NCI-H1694 treated with DMSO at 0.1 percent for 48 hours (cell line): ENCODE measurements at regions not wholly inside any gene's neighbourhood (a gene's known extent, or its start where the extent isn't known, plus 50 kb on each side); places are given as distances from the start of the nearest gene placed in this dataset.

Experiments
- DNase-seq: peaks from one replicate; lab custom pipeline; 2025; lab: John Stamatoyannopoulos, UW

DNA sequence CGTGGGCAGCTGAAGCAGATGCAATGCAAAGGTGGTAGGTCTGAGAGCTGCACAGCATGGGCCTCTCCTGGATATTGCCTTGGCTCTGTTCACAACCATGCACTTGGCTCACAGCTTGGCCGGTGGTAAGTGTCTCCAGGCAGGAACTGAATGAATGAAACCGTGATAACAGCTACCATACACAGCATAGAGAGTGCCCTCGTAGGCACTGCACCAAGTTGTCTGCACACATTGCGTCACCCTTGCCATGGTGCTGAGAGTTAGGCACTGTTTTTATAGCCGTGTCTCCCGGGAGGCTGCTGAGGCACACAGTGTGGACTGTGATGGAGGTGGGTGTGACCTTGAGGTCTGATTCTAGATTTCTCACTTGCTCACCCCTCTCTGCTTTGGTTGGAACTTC, 157.6 kb upstream of the VASH1 start:
- no peak for DNase-seq

DNA sequence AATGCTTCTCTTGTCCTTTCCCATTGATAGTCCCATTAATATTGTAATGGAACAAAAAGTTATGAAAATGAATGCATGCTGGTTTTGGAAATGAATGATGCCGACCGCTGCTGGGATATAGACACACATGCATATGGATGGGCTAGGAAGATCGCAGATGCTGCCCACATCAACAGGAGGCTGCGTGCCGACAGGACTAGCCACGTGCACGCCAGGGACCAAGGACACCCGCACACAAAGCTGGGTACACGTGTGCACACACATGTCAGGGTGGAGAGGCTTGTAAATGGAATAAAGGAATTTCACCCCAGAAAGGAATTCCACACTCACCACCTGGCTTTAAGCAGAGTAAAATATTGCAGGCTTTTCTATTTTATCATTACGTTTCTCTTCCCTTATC, 153.8 kb upstream of the VASH1 start:
- DNase-seq: no peak

DNA sequence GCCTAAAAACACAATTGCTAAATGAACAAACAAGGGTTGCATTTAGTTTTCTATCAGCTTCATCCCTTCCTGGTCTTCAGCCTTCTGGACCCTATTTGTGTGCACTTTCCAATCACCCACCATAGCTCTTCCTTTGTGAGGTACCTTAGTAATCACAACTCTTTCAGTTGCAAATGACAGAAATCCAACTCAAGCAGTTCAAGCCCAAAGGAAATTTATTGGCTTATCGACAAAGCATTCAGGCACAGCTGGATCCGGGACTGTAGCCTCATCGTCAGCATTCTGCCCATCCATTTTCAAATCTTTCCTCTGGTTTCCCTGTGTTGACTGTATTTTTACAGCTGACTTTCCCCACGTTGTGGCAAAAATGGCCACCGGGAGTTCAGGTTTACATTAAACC, 148.6 kb upstream of the VASH1 start:
- no peak for DNase-seq

GRCh38 chr14:76613616-76614015, 147.7 kb upstream of the VASH1 start:
- DNase-seq: no peak

GRCh38 chr14:76615331-76615730, 145.9 kb upstream of the VASH1 start:
- no peak for DNase-seq

GRCh38 chr14:76617440-76617839, 143.8 kb upstream of the VASH1 start:
- no peak for DNase-seq

DNA sequence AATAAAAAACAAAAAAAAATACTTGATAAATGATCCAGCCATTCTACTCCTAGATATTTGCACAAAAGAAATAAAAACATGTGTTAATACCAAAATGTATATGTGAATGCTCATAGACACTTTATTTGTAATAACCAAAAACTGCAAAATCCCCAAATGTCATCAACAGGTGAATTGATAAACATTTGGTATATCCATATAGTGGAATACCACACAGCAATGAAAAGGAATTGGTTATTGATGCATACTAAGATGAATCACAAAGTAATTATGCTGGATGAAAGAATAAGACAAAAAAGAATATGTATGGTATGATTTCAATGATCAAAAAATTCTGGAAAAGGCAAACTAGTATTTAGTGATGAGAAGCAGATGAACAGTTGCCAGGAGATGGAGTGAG, 124.7 kb upstream of the VASH1 start:
- no peak for DNase-seq

- no peak for DNase-seq
Measured at GRCh38 chr14:76638841-76639240, 122.4 kb upstream of the VASH1 start.

GRCh38 chr14:76639606-76640229, 121.5 kb upstream of the VASH1 start:
- DNase-seq: no peak

DNA sequence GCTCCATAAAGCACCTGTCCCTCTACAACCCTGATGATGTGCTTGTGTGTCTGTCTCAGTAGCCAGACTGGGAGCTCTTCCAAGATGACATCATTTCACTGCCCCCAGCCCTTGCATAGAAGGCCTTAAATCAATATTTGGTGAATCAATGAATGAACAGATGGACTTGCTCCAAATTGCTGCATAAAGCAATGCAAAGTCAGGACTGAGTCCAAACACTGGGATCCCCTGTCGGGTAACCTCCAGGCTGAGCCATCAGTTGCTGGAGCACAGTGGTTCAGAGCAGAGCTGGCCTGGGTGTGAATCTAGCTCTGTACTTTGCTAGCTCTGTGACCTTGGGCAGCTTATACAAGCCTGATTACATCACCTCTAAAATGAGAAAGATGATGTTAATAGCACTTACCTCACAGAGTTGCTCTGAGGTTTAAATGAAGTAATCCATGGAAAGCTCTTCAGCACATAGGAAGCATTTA, 120.3 kb upstream of the VASH1 start:
- DNase-seq: peak; percentile 84

- DNase-seq: no peak
Measured at GRCh38 chr14:76641541-76641940, 119.7 kb upstream of the VASH1 start.

DNA sequence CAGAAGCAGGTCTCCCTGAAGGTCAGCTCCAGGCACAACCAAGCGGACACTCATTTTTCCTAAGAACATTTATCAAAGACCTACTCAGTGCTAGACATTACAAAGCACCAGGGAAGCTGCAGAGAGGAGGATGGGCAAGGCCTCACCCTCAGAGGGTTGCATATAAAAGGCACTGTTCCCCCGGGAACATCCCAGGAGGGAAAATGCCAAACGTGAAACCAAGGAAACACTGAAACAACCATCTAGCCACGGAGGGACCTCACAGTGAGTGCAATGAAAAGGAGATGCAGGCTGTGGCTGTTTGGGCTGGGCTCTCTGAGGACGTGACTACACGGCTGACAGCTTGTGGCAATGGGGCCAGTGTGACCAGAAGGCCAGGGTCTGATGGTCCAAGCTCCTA, 117.4 kb upstream of the VASH1 start:
- no peak for DNase-seq

DNA sequence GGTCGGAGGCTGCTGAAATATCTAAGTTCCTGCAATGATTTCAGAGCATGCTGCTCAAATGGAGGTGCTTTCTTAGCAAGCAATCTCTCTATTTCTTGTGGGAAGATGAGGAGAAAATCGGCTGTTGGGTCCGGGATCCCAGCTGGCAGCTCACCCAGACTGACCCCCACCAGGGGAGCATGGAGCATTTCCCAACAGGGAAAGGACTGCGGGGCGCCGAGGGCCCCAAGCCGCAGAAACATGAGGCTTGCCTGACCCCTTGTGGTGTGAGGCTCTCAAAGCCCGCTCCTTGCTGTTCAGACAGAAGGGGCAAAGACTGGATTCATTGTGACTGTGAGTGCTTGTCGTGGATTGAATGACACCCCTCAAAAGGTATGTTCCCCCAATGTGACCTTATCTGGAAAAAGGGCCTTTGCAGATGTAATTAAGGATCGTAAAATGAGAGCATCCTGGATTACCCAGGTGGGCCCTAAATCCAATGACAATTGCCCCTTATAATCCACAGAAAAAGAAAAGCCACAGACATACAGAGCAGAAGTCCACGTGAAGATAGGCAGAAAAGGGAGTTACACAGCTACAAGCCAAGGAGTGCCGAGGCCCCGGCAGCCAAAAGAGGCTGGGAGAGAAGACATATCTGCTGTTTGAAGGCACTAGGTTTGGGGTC, 116.3 kb upstream of the VASH1 start:
- peak; percentile 88 for DNase-seq

DNA sequence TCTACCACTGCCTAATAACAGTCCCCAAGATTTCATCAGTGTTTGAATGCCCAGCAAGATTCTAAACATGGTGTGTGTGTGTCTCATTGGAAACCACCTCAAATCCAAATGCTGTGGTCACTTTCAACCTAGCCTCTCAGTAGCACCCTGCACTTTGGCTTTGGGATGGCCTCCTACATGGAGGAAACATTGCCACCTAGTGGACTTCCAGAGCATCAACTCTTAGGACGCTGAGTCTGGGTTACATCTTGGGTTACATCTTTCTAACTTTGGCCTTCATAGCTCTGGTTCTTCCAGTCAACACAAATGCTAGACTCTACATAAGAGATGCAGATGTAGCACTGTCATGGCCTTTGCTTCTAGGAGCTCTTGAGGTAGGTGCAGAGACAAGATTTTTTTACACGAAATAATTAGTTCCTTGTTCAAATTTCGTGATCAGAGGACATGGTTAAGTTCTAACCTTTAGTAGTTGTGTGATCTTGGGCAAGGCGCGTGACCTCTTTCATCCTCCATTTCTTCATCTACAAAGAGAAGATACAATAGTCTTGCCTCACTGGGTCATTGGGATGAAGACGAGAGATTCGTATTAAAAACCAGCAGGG, 113.5 kb upstream of the VASH1 start:
- DNase-seq: peak; percentile 86

DNA sequence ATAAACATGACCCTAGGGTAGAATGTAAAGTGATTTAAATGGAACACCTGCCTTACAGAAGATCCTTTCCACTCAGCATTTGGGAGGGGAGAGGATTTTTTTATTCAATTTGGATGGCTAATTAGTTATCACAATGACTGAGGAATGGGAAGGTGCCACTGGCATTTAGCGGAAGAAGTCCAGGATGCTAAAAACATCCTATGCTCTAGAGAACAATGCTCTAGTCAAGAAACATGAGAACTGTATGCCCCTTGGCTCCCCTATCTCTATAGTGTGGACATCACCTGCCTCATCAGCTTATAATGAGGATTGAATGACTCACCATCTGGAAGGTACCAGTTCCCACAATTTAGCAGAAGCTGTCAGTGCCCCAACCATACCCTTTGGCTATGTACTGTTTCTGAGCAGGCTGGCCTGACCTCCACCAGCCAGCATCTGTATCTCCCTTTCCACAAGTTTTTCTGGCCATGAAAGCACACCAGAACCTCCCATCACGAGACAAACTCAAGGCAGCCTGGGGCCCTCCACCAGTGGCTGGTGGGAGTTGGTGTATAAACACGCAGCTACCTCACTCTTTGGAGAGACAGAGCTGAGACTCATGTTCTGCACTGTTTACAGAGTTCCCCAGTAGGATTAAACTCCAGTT, 109.7 kb upstream of the VASH1 start:
- DNase-seq: no peak

DNA sequence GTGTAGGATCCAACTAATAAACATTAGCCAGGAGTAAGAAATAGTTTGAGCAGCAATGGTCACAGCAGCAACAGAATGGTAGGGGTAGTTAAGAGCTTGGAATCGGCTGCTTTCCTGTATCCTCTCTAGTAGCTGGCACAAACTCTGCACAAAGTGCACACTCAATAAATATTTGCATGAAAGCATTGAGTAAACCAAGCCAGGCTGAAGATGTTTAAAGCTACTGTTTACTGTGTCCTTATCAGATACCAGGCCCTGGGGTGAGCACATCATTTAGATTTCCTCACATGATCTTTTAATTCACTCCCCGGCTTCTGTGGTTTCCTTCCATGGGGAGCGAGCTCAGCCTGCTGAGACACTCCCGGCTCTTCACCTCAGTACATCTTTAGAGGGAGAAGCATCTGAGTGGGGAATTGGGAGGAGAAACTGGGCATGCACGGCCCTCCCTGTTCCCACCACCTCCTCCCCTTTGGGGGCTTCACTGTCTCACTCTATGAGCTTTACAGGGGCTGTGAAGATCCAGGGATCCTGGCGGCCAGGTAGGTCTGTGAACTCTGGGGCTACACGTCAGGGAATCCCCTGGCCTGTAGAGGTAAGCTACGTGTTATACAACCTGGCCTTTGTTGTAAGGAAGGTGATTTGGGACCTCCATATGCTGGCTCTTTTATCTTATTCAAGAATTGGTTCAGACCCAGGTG, 107.2 kb upstream of the VASH1 start:
- no peak for DNase-seq

DNA sequence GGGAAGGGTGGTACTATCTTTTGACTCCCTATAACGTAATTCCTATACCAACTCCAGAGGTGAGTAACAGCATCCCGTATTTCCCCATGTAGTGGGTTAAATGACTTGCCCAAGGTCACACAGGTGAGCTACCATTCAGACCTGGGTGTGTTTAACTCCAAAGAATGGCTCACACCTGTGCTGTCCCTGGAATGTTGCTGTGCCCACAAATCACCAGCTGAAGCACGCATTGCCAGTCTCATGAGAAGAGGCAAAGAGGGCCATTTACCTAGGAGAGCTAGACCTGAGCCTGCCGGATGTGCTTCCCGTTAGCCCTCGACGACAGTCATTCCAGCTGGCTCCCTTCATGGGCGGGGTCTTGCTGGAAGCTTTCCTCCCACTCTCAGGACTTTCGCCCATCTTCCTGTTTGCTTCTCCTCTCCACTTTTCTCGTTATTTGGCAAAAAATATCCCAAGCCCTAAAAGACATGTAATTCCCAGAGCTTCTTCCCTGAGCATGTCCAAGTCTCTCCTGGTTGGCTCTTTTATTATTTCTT, 106.6 kb upstream of the VASH1 start:
- no peak for DNase-seq

- DNase-seq: no peak
Measured at GRCh38 chr14:76655331-76655730, 105.9 kb upstream of the VASH1 start.

DNA sequence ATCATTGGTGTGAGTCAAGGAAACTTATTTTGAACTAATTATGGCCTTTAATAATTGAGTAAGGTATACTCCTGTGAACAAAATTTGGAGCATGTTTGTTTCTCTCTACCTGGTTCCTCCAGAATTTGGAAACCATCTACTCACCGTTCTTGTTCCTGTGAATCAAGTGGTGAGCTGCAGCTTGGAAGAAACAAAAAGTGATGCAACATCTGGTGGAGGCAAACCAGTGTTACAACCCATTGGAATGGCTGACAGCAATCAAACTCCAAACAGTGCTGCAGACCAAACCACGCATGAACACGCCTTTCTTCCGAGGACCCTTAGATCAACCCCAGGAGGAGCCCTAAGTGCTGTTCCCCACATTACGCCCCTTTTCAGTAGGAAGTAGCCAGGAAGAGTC, 104.7 kb upstream of the VASH1 start:
- no peak for DNase-seq

- no peak for DNase-seq
Measured at GRCh38 chr14:76657404-76657803, 103.9 kb upstream of the VASH1 start.

GRCh38 chr14:76657846-76658245, 103.4 kb upstream of the VASH1 start:
- DNase-seq: no peak

- no peak for DNase-seq
Measured at GRCh38 chr14:76662580-76662979, 98.7 kb upstream of the VASH1 start.
